Right renal pelvis (tissue), 4 donors: ENCODE measurements at regions not wholly inside any gene's neighbourhood (a gene's known extent, or its start where the extent isn't known, plus 50 kb on each side); places are given as distances from the start of the nearest gene placed in this dataset.
"Not testable (repeated sequence)": the region's sequence is repeated elsewhere in the genome, so short reads cannot be mapped to it uniquely, and the experiment has no call there.

Experiments used
- DNase-seq, 4 donors: peaks; one replicate each; pipeline ENCODE4 v3.0.0-alpha.2; 2013; ENCODE audit warnings: low read depth in 4 of 4, low spot score in 3 of 4, missing footprints in 1 of 4

- no peak for DNase-seq
Measured at GRCh38 chr12:131631230-131631629, 79.7 kb upstream of the SFSWAP start.

- not testable (repeated sequence) for DNase-seq
Measured at GRCh38 chr12:131631889-131632651, 78.8 kb upstream of the SFSWAP start.

DNA sequence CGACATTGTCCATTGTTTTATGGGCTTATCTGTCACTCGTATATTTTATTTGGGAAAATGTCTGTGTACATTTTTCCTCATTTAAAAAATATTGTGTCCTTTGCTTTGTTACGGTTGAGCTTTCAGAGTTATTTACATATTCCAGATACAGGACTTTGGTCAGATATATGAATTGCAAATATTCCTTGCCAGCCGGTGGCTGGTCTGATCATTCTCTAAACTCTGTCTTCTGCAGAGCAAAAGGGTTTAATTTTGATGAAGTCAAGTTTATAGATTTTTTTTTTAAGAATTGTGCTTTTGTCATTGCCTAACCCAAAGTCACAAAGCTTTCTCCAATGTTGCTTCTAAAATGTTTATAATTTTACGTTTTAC is 78.3 kb upstream of the SFSWAP start:
- not testable (repeated sequence) for DNase-seq

GRCh38 chr12:131633610-131634009 is 77.3 kb upstream of the SFSWAP start:
- not testable (repeated sequence) for DNase-seq

GRCh38 chr12:131634037-131634436 is 76.9 kb upstream of the SFSWAP start:
- DNase-seq = no peak

GRCh38 chr12:131635012-131635411 is 75.9 kb upstream of the SFSWAP start:
- DNase-seq = not testable (repeated sequence)

- no peak for DNase-seq
Measured at GRCh38 chr12:131635491-131636122, 75.3 kb upstream of the SFSWAP start.

DNA sequence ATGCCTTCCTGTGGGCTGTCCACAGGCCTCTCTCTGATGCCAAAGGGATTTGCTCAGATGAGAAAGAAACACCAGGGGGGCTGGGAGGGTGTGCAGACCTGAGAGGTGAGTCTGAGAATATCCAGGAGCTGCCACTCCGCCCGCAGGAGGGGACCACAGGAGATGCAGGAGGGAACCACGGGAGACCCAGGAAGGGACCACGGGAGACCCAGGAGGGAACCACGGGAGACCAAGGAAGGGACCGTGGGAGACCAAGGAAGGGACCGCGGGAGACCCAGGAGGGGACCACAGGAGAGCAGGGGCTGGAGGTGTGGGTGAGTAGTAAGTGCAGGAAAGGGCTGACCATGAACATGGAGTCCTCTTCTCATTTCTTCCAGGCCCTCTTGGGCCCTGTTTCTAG is 74.6 kb upstream of the SFSWAP start:
- no peak for DNase-seq

GRCh38 chr12:131636940-131637750 is 73.7 kb upstream of the SFSWAP start:
- no peak for DNase-seq

DNA sequence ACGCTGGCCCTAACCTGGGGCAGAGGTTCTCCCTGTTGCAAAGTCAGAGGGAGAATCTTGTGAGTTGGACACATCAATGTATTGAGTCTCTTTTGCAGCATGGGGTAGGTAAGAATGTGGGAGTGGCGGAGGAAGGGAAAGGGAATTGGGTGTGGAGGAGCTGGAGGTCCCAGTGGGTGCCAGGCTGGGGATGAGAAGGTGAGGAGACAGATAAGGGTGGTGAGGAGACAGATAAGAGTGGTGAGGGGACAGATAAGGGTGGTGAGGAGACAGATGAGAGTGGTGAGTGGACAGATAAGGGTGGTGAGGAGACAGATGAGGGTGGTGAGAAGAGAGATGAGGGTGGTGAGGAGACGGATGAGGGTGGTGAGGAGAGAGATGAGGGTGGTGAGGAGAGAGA is 72.9 kb upstream of the SFSWAP start:
- DNase-seq = no peak

DNA sequence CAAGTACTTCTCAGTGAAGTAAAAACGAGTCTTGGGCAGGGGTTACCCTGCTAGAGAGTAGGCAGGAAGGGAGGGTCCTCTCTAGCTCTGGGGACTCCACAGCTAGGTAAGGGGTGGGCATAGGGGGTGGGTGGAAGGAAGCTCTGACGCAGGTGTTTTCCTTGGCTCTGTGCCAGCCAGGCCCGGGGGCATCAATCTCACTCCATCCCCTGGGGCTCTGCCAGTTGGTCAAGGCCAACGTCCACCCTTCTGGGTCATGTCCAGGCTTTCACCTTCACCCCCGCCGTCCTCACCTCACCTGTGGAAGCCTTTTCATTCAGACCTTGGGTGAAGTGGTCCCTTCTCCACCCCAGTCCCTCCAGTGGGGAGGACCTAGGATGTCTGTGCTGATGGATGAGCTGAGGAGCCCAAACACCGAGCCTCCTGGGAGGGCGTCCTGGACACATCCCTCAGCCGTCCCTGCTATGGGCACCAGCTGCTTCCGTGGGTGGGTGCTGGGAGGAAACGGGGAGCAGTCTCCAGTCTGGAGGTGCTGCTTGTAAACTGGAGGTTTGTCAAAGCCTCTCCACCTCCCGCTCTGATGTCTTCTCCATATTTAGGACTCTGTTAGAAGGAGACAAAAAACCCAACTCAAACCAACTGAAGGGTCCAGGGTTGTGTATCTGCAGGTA is 71.5 kb upstream of the SFSWAP start:
- DNase-seq = no peak

DNA sequence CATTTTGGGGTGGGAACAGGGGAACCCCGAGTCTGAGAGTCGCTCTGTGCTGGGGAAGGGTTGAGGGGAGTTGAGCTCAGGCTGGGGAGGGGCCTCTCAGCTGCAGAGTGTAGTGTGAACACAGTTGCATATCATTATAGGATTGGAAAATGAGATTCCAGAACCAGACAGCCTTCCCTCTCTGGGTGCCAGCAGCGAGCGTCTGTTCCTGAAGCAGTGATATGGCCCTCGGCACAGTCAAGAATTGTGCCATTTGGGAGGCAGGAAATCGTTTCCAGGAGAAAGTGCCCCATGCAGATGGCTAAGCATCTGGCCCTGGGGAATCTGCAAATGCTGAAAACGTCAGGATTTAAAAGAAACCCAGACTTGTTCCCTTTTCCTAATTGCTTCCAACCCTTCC is 70.4 kb upstream of the SFSWAP start:
- DNase-seq = no peak

DNA sequence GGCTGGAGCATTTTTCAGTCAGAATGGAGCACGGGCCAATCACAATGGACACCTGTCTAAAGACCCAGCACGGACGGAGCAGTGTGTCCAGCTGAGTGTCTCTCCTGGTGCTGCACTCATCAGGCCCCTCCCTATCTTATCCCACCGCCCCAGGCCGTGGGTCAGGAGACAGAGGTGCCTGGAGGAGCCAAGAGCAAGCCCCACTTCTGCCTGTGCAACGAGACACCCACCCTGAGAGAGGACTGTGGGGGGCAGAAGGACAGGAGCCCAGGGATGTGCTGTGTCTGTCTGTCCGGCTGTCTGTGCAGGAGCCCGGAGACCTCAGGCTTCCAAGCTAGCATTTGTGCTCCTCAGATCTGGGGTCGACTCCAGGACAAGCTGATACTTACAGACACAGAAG is 69.6 kb upstream of the SFSWAP start:
- DNase-seq = no peak

DNA sequence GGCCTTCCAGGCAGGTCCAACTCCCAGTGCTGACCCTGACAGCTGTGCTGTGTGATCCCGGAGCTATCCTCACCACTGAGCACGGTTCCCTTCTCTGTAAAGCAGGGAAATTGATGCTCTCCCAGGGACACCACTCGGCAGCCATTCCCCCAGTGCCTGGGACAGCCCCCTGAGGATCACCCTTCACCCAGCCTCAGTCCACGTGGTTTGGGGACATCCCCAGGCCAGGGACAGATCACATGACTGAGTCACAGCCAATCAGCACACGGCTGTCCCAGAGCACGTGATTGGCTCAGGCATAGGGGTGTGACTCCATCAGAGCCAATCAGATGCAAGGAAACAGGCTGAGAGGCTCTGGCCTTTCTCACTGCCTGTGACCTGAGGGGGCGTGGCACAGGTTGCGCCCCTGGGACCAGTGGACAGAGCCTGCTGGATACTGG is 68.8 kb upstream of the SFSWAP start:
- no peak for DNase-seq

DNA sequence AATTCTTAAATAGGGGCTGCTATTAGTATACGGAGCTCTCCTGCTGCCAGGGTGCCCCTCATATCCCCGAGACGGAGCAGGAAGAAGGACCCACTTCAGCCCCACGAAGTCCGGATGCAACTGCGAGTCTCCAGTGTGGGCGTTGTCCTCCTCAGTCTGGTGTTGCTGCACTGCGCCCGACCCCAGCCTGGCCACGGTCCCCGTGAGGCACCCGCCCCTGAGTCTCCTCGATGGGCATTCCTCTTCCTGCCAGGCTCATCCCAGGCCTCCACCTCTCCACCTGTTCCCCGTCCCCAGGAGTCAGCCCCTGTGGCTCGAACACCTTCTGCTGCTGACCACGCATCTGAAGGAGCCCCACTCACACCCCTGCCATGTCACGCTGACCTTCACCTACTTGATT is 68.1 kb upstream of the SFSWAP start:
- no peak for DNase-seq

DNA sequence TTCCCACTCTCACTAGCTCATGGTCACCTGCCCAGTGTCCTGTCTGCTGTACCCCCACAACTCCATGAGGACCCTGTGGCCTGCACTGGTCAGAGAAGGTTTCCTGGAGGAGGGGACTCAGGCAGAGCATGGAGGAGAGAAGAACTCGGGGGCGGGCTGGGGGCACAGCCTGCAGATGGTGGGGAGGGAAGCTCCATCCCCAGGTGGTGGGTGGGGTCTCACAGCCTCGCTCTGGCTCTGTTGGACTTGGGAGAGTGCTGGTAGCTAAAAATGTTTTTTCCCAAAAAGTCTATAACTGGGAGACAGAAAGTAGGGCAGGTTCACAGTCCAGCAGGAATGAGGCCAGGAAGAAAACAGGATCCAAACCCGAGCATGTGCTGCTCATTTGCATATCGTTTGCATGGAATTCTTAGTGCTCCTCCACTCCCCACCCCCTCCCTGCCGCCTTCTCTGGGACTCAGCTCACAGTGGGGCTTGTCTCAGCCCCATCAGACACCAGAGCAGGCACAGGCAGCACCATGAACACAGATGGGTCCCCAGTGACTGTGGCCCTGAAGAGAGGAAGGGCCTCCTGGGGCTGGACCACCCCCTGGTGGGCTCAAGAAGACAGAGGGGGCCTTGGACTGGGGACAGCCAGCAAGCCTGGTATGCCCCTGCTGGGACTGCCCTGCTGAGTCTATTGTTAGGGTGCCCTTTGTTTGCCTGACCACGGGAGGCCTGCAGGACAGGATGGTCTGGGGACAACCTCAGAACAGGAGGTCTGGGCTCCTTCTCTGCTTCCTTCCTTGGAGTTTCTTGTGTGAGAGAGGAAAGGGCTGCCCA is 67.0 kb upstream of the SFSWAP start:
- no peak for DNase-seq

- DNase-seq = no peak
Measured at GRCh38 chr12:131644481-131644880, 66.4 kb upstream of the SFSWAP start.

DNA sequence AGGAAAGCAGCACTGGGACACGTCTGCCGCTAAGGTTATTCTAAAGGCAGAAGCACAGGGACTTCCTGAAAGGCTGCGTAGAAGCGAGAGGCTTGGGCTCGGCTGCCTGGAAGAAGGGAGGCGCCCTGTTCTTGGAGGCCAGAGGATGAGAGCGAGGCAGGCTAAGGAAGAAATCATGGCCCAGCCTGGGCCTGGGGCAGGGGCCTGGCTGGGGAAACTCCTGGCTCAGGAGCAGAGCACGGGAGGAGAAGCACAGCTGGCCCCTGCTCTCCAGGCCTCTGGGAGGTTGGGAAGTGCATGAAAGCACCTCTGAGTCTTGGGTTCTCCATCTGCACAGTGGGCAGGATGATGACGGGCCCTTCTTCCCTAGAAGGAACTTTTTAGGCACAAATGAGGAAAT is 66.0 kb upstream of the SFSWAP start:
- not testable (repeated sequence) for DNase-seq

DNA sequence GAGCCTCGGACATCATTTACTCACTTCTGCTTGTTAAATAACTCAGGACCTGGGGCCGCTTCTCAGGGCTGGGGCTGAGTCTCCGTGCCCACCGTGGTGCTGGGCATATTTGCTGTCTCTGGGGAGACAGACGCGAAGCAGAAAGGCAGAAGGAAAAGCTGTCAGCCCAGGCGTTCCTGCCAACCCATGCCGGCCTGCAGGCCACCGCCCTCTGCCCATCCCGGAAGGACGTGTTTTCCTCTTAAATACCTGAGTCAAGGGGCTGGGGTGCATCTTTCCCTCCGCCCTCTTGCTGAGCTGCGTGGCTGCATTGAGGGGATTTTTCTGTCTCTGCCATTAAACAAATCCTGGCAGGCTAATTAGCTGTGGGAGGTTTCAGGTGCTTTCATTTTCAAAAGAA is 65.3 kb upstream of the SFSWAP start:
- DNase-seq = not testable (repeated sequence)

- not testable (repeated sequence) for DNase-seq
Measured at GRCh38 chr12:131646444-131646843, 64.4 kb upstream of the SFSWAP start.
